ENCODE measurements at regions not wholly inside any gene's neighbourhood (a gene's known extent, or its start where the extent isn't known, plus 50 kb on each side); places are given as distances from the start of the nearest gene placed in this dataset.

- no peak for DNase-seq (ENCODE audit: low read depth)
Observed at GRCh38 chr21:17979763-17980162, 160.6 kb upstream of the C21orf91 start.

GRCh38 chr21:17978895-17979294 lies 159.7 kb upstream of the C21orf91 start:
- no peak for DNase-seq (ENCODE audit: low read depth)

GRCh38 chr21:17976691-17977090 lies 157.5 kb upstream of the C21orf91 start:
- DNase-seq (ENCODE audit: low read depth), result no peak

DNA sequence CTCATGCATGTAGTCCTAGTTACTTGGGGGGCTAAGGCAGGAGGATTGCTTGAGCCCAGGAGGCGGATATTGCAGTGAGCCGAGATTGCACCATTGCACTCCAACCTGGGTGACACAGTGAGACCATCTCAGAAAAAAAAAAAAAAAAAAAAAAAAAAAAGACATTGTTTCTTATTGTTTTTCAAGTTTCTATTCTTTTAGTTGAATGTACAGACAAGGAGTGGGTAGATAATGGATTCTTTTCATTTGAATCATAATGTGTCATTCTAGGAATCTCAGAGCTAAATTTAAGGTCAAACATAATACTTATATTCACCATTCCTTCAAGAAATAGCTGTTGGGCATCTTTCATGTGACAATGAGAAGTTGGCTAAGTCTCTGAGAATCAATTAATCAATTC lies 157.0 kb upstream of the C21orf91 start:
- no peak for DNase-seq (ENCODE audit: low read depth)

- no peak for DNase-seq (ENCODE audit: low read depth)
Observed at GRCh38 chr21:17967319-17967718, 148.2 kb upstream of the C21orf91 start.

- no peak for DNase-seq (ENCODE audit: low read depth)
Observed at GRCh38 chr21:17964716-17965115, 145.6 kb upstream of the C21orf91 start.

GRCh38 chr21:17964199-17964598 lies 145.0 kb upstream of the C21orf91 start:
- DNase-seq (ENCODE audit: low read depth), result no peak

DNA sequence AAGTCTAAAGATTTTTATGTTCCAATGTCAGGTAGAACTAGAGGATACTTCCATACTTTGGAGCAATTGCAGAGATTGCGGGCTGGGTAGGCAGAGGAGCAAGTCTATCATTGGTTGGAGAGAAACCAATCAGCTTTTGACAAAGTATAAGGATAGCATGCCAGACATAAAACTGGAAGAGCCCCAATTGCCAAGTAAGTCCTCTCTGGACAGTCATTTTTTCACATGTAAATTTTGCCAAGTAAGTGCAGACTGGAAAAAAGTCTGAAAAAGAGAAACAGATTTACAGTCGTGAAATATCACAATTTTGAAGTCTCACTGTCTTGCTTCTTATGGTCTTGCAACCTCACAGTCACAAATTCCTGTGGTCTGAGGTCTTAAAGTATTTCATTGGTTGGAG lies 131.4 kb upstream of the C21orf91 start:
- DNase-seq (ENCODE audit: low read depth), result no peak

DNA sequence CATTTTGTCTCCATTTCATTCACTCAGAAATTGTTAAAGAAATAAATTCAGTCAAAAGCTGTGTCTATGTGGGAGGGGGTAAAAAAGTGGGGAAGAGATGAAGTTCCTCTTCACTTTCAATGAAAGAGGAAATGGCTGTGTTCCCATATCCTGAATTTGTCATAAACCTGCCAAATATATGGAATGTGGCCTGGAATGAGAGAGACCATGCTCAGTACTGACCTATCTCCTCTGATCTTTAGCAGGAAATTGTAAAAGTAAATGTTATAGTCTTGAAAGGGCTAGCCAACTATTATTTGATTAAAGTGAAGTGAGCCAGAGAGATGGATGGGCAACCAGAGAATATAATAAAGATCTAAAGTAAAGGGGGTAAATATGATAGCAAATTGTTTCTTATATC lies 130.3 kb upstream of the C21orf91 start:
- DNase-seq (ENCODE audit: low read depth), result no peak

- DNase-seq (ENCODE audit: low read depth), result no peak
Observed at GRCh38 chr21:17947531-17947930, 128.4 kb upstream of the C21orf91 start.

GRCh38 chr21:17931080-17931479 lies 111.9 kb upstream of the C21orf91 start:
- DNase-seq (ENCODE audit: low read depth), result no peak

- DNase-seq (ENCODE audit: low read depth), result no peak
Observed at GRCh38 chr21:17930093-17930492, 110.9 kb upstream of the C21orf91 start.

GRCh38 chr21:17929510-17929909 lies 110.4 kb upstream of the C21orf91 start:
- DNase-seq (ENCODE audit: low read depth), result no peak

DNA sequence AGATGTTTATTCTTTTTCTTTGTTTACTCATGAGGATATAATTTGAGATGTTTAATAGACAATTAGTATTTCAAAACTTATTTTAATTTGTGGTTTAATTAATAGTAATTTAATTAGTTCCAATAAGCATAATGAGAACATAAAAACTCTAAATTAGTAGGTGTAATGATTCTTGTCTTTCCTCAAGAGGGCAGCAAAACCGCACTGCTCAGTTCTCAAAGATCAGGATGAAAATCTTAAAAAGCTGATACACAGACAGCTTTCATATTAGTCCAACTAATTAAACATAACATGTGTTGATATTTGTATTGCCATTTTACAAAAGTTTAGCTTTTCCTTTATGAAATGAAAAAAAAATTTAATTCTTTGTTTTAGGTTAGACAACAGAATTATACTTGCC lies 106.7 kb upstream of the C21orf91 start:
- DNase-seq (ENCODE audit: low read depth), result no peak

- DNase-seq (ENCODE audit: low read depth), result peak; percentile 23
Observed at GRCh38 chr21:17925000-17925610, 105.9 kb upstream of the C21orf91 start.

DNA sequence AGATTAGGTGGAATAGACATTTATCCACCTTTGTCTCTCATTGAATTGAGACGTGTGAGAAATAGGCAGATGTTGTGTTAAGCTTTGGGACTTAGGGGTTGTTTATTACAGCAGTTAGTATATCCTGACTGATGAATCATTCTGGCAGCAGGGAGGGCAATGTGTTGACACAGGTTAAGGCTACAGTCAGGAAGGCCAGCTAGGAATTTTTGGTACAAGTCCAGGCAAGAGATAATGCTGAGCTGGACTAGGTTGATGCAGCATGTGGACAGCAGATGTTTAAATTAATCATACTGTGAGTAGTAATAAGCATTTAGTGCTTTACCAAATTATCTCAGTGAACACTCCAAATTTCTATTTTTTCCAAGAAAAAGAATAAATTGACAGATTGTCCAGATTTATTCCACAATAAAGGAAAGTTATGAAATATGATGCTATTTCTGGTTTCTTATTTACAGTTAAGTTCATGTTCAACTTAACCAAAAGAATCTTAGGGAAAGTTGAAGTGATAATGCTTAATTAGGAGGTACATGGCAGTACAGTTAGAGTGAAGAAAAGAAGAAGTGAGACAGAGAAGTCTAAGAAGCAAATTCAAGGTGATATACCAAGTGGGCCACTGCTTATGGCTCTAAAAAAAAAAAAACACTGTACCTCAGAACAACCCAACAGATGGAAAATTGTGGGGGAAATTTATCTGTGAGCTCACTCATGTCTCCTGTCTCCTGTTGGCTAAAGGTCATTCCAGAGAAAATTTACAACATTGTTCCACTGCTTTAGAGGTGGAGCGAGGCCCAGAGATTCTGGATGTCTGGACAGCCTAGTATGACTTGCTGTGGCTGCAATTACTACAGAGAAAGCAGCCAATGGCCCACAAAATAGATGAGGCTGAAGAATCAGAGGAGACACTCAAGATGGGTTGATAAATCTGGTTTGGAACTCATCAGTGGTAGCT lies 102.7 kb upstream of the C21orf91 start:
- DNase-seq (ENCODE audit: low read depth), result no peak

GRCh38 chr21:17915976-17916375 lies 96.8 kb upstream of the C21orf91 start:
- DNase-seq (ENCODE audit: low read depth), result no peak

DNA sequence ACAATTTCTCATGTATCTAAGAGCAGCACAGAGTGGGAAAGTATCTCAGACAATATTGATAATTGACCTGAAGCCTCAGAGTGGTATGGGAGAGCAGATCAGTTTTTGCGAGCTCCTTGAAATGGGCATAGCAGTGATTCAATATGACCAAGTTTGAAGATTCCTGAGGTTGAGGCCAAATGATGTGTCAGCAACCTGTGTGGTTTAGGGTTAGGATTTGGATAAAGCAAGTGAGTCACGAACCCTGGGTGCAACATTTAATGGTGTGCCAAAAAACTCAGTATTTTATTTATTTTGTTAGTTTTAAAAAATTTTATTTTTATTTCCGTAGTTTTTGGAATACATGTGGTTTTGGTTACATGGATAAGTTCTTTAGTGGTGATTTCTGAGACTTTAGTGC lies 92.5 kb upstream of the C21orf91 start:
- no peak for DNase-seq (ENCODE audit: low read depth)

- DNase-seq (ENCODE audit: low read depth), result no peak
Observed at GRCh38 chr21:17903929-17904639, 84.9 kb upstream of the C21orf91 start.

- DNase-seq (ENCODE audit: low read depth), result no peak
Observed at GRCh38 chr21:17903029-17903806, 84.1 kb upstream of the C21orf91 start.

GRCh38 chr21:17901458-17902079 lies 82.4 kb upstream of the C21orf91 start:
- no peak for DNase-seq (ENCODE audit: low read depth)

DNA sequence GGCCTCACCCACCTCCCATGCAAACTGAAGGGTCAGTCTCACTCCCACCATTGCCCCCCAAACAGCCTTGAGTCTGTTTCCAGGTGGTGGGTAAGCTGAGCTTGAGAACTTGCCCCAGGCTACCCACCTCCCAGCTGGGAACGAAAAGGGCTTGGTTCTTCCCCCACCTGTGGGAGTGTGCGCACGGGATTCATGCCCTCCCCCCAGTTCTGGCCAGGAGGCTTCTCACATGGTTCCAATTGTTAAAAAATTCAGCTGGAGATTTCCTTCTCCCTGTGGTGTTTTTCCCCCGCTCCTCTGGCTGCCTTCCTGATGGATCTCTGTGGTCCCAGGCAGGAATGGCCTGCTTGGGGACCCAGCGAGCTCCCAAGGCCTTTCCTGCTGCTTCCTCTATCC lies 81.8 kb upstream of the C21orf91 start:
- DNase-seq (ENCODE audit: low read depth), result no peak

Measured in stimulated activated CD4-positive, alpha-beta T cell treated with anti-CD3 and anti-CD28 coated beads, Interleukin-2, amount 100 ng/mL, for 4 hours (primary cell).